Endodermal cell (in vitro differentiated cells): ENCODE measurements at regions not wholly inside any gene's neighbourhood (a gene's known extent, or its start where the extent isn't known, plus 50 kb on each side); places are given as distances from the start of the nearest gene placed in this dataset.
A peak's percentile ranks its signal among the peaks of the same experiment; 100 is the strongest.

Experiments
- DNase-seq: peaks from one replicate; pipeline ENCODE4 v3.0.0-alpha.2; 2017
- H3K27ac ChIP-seq: 2 replicates; pipeline ENCODE4 v1.5.1; 2013; ENCODE audit warnings: mild to moderate bottlenecking, low read depth, low read length, moderate library complexity
- H3K27me3 ChIP-seq: 2 replicates; pipeline ENCODE4 v1.6.1; 2013; ENCODE audit warnings: mild to moderate bottlenecking, low read length, moderate library complexity; ENCODE audit not compliant: insufficient read depth, control insufficient read depth, poor library complexity, severe bottlenecking
- H3K36me3 ChIP-seq: 2 replicates; pipeline ENCODE4 v1.7.0; 2013; ENCODE audit warnings: mild to moderate bottlenecking, low read length, moderate library complexity; ENCODE audit not compliant: control insufficient read depth, insufficient read depth
- H3K4me1 ChIP-seq: one replicate; pipeline ENCODE4 v1.7.0; 2013; ENCODE audit warnings: low read length; ENCODE audit not compliant: control insufficient read depth, insufficient read depth
- H3K4me3 ChIP-seq: 2 replicates; pipeline ENCODE4 v1.5.1; 2013; ENCODE audit warnings: mild to moderate bottlenecking, low read length, moderate library complexity
- H3K9ac ChIP-seq: 2 replicates; pipeline ENCODE4 v1.6.1; 2013; ENCODE audit warnings: mild to moderate bottlenecking, low read length, moderate library complexity; ENCODE audit not compliant: poor library complexity, severe bottlenecking; ENCODE audit errors: extremely low read depth
- H3K9me3 ChIP-seq: 2 replicates; pipeline ENCODE4 v1.6.1; 2013; ENCODE audit warnings: mild to moderate bottlenecking, low read length, moderate library complexity; ENCODE audit not compliant: control insufficient read depth
- H3K27ac Mint-ChIP-seq: 2 replicates; pipeline ENCODE4 v1.8.0; 2020; ENCODE audit warnings: mixed read lengths
- H3K27me3 Mint-ChIP-seq: 2 replicates; pipeline ENCODE4 v1.8.0; 2021; ENCODE audit warnings: mild to moderate bottlenecking, mixed read lengths; ENCODE audit not compliant: insufficient read depth
- H3K36me3 Mint-ChIP-seq: 2 replicates; pipeline ENCODE4 v1.8.0; 2020; ENCODE audit warnings: low read depth, mixed read lengths
- H3K4me1 Mint-ChIP-seq: 2 replicates; pipeline ENCODE4 v1.8.0; 2020; ENCODE audit warnings: mixed read lengths
- H3K4me3 Mint-ChIP-seq: 2 replicates; pipeline ENCODE4 v1.8.0; 2020; ENCODE audit warnings: mild to moderate bottlenecking, moderate library complexity, mixed read lengths
- H3K9me3 Mint-ChIP-seq: 2 replicates; pipeline ENCODE4 v1.8.0; 2020; ENCODE audit warnings: mild to moderate bottlenecking, mixed read lengths
- CTCF ChIP-seq: fragments of 200-600 bp; sonication (generic); conservative IDR thresholded peaks from 2 replicates; pipeline ENCODE4 v1.5.0; 2021; ENCODE audit warnings: antibody characterized with exemption, mild to moderate bottlenecking
- WGBS, 2 experiments: methylation state at CpG; one replicate each; pipeline versions ENCODE4 v1.1.5 to v1.1.7; 2013; ENCODE audit warnings: missing lambda C conversion rate in 2 of 2, mixed read lengths in 1 of 2; ENCODE audit not compliant: insufficient coverage in 1 of 2, insufficient read length in 1 of 2; 5-methylcytosine and 5-hydroxymethylcytosine counted together

- Mint-ChIP-seq H3K27me3 (no peaks in the 10 kb centered on the region), H3K9me3 (peaks cover 20% of the 10 kb centered on the region), H3K4me1 (no peaks in the 10 kb centered on the region), H3K36me3 (peaks cover 9% of the 10 kb centered on the region), H3K27ac (no peak overlapping the region), H3K4me3 (no peak overlapping the region)
- no peak overlapping the region for H3K9ac ChIP-seq
- H3K27ac ChIP-seq = no peak overlapping the region
- peak overlapping the region; percentile 64 for H3K4me3 ChIP-seq
- H3K9me3 ChIP-seq = peaks cover 44% of the 10 kb centered on the region
- H3K36me3 ChIP-seq = no peaks in the 10 kb centered on the region
- TF ChIP-seq CTCF = no peak
- DNase-seq = no peak
- H3K4me1 ChIP-seq = no peaks in the 10 kb centered on the region
- no peaks in the 10 kb centered on the region for H3K27me3 ChIP-seq
- WGBS, 2 experiments = 83% methylated on average over 1 of the region's 1 CpG; no CpG with 5 or more reads in 1 of the 2 experiments
These were observed 758.6 kb upstream of the ZWINT start for GRCh38 chr10:57119684-57120083.

GRCh38 chr10:57113545-57113944 is 752.5 kb upstream of the ZWINT start:
- H3K27me3 ChIP-seq = no peaks in the 10 kb centered on the region
- H3K36me3 ChIP-seq = no peaks in the 10 kb centered on the region
- no peak overlapping the region for H3K9ac ChIP-seq
- WGBS, 2 experiments = 87 to 100% methylated on average over 2 of the region's 2 CpGs
- H3K4me3 ChIP-seq = no peak overlapping the region
- no peaks in the 10 kb centered on the region for H3K4me1 ChIP-seq
- H3K27ac ChIP-seq = no peak overlapping the region
- Mint-ChIP-seq H3K9me3 (peaks cover 17% of the 10 kb centered on the region), H3K4me1 (peaks cover 2% of the 10 kb centered on the region), H3K27me3 (no peaks in the 10 kb centered on the region), H3K36me3 (no peaks in the 10 kb centered on the region), H3K27ac (no peak overlapping the region), H3K4me3 (no peak overlapping the region)
- TF ChIP-seq CTCF = no peak
- H3K9me3 ChIP-seq = peaks cover 32% of the 10 kb centered on the region
- DNase-seq = no peak

GRCh38 chr10:57102236-57102635 is 741.2 kb upstream of the ZWINT start:
- 33 to 54% methylated on average over 1 of the region's 1 CpG for WGBS, 2 experiments
- Histone ChIP-seq H3K36me3 (no peaks in the 10 kb centered on the region), H3K4me1 (peaks cover 7% of the 10 kb centered on the region), H3K27ac (no peak overlapping the region), H3K9ac (no peak overlapping the region), H3K4me3 (peak overlapping the region; percentile 63), H3K27me3 (no peaks in the 10 kb centered on the region), H3K9me3 (peaks cover 19% of the 10 kb centered on the region)
- peaks cover 31% of the 10 kb centered on the region for H3K4me1 Mint-ChIP-seq
- H3K36me3 Mint-ChIP-seq = peaks cover 3% of the 10 kb centered on the region
- peak overlapping the region; percentile 9 for H3K27ac Mint-ChIP-seq
- no peak overlapping the region for H3K4me3 Mint-ChIP-seq
- DNase-seq = peak; percentile 54
- peaks cover 11% of the 10 kb centered on the region for H3K9me3 Mint-ChIP-seq
- no peak for TF ChIP-seq CTCF
- no peaks in the 10 kb centered on the region for H3K27me3 Mint-ChIP-seq
